Astrocyte of the cerebellum (primary cell): ENCODE measurements at regions not wholly inside any gene's neighbourhood (a gene's known extent, or its start where the extent isn't known, plus 50 kb on each side); places are given as distances from the start of the nearest gene placed in this dataset.
A peak's percentile ranks its signal among the peaks of the same experiment; 100 is the strongest.
"Not testable (repeated sequence)": the region's sequence is repeated elsewhere in the genome, so short reads cannot be mapped to it uniquely, and the experiment has no call there.

Source experiments
- DNase-seq: peaks from one replicate; pipeline ENCODE4 v3.0.0-alpha.2; 2011; ENCODE audit warnings: low read depth
- H3K4me3 ChIP-seq: 2 replicates; pipeline ENCODE4 v1.5.1; 2011; ENCODE audit warnings: mild to moderate bottlenecking, low read depth, low read length, moderate library complexity
- in situ Hi-C: cut with HindIII; loops from 2 replicates; pipeline ENCODE4 v1.10.0; 2017; ENCODE audit warnings: low sequenced_read_pairs
- TF ChIP-seq, protein P1 (sequence below): IDR thresholded peaks from 2 replicates; pipeline ENCODE4 v1.5.1; 2012; ENCODE audit warnings: low read length, low read depth, moderate library complexity, mild to moderate bottlenecking; ENCODE audit errors: missing control alignments

DNA sequence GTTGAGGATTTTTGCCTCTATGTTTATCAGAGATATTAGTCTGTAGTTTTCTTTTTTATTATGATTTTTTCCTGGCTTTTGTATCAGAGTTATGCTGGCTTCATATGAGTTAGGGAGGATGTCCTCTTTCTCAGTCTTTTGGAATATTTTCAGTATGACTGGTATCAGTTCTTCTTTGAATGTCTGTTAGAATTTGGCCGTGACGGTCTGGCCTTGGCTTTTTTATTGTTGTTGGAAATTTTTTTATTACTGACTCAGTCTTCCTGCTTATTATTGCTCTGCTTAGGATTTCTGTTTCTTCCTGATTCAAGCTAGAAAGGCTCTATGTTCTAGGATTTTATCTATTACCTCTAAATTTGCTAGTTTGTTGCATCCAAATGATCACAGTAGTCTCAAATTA is 421.9 kb downstream of the CDH10 start:
- H3K4me3 ChIP-seq = no peak overlapping the region
- peak; percentile 26 for DNase-seq
- TF ChIP-seq, protein P1, sequence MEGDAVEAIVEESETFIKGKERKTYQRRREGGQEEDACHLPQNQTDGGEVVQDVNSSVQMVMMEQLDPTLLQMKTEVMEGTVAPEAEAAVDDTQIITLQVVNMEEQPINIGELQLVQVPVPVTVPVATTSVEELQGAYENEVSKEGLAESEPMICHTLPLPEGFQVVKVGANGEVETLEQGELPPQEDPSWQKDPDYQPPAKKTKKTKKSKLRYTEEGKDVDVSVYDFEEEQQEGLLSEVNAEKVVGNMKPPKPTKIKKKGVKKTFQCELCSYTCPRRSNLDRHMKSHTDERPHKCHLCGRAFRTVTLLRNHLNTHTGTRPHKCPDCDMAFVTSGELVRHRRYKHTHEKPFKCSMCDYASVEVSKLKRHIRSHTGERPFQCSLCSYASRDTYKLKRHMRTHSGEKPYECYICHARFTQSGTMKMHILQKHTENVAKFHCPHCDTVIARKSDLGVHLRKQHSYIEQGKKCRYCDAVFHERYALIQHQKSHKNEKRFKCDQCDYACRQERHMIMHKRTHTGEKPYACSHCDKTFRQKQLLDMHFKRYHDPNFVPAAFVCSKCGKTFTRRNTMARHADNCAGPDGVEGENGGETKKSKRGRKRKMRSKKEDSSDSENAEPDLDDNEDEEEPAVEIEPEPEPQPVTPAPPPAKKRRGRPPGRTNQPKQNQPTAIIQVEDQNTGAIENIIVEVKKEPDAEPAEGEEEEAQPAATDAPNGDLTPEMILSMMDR = no peak
- in situ Hi-C loops = no loop called here

DNA sequence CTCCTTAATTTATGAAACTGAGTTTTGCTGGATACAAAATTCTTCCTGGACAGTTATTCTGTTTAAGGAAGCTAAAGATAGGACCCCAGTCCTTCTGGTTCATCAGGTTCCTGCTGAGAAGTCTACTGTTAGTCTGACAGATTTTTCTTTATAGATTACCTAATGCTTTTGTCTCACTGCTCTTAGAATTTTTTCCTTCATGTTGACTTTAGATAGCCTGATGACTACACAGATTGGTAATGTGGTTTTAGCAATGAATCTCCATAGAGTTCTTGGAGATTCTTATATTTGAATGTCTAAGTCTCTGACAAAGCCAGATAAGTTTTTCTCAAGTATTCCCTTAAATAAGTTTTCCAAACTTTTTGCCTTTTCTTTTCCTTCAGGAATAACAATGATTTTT is 419.7 kb downstream of the CDH10 start:
- no peak for DNase-seq

DNA sequence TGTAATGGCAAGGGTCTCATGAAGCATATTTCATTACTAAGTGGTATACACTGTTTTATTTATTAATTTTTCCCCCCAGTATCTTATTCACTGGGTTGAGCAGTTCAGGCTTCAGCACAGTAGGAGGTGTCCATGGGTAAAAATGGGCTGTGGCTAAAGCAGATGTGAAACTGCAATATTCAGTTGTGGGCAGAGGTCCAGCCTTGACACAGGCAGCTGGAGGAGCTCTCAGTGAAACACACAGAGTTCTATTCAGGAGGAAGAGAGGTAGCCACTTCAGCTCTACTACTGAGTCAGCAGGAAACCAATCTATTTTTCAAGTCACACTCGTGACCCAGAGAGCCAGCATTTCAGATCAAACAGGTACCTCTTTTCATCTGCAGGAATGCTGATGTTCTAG is 418.3 kb downstream of the CDH10 start:
- H3K4me3 ChIP-seq = no peak overlapping the region
- TF ChIP-seq, protein P1 = no peak
- DNase-seq = no peak
- in situ Hi-C loops = no loop called here

More for the DNA sequence above, 419.7 kb downstream of the CDH10 start:
- in situ Hi-C loops = no loop called here
- TF ChIP-seq, protein P1 = no peak
- no peak overlapping the region for H3K4me3 ChIP-seq

DNA sequence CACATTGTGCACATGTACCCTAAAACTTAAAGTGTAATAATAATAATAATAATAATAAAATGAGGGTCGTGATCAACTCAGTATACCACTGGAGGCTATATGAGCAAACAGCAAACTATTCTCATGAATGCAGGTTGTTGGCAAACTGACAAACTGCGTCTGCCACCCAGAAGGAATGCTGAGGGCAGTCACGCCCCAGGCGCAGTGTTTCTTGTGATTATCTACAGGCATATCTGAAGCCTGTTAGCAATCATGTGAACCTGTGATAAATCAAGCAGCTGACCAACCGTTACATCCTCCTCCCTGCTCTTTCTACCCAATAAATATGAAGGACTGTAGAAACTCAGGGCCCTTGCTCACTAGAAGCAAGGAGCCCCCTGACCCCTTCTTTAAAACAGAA is 416.9 kb downstream of the CDH10 start:
- H3K4me3 ChIP-seq, DNase-seq, in situ Hi-C loops: not testable (repeated sequence)

DNA sequence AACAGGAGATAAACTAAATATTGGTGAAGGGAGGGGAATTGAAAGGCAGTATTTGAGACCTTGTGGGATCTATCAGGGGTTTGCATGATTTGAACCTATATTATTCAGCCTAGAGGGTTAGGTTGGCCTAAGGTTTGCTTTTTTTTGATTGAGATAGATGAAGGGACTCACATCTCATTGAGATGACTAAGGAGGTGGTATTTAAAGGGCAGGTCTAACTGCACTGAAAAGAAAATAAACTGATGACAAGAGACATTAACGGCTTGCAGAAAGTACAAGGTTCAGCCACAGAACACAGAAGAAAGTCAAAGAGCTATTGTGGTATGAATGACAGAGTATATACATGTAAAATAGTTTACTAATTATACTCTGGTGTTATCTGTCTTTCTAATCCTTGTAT is 412.7 kb downstream of the CDH10 start:
- in situ Hi-C loops = no loop called here
- no peak overlapping the region for H3K4me3 ChIP-seq
- no peak for DNase-seq
- TF ChIP-seq, protein P1 = no peak

DNA sequence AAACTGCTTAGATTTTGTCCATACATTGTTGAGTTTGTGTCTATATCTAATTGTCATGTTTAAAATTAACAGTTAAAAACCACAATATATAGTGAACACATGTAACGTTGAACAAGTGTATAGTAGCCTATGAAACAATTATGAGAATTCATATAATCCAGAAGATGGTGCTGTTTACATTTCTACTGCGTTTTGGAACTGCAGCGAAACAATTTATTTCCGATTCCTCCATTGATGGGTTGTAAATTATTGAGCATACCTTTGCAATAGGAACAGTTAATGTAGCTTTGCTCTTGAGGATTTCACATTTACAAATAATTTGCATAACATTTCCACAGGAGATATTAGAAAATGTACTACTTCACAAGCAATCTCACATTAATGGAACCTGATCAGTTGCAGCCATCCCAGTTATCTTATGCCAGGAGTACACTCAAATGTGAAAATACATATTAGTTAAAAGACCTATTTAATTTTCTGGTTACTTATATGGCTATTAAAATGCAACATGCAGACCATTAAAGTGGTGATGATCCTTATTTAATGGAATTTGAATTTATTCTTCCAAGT is 411.8 kb downstream of the CDH10 start:
- TF ChIP-seq, protein P1 = no peak
- H3K4me3 ChIP-seq = no peak overlapping the region
- in situ Hi-C loops = no loop called here

DNA sequence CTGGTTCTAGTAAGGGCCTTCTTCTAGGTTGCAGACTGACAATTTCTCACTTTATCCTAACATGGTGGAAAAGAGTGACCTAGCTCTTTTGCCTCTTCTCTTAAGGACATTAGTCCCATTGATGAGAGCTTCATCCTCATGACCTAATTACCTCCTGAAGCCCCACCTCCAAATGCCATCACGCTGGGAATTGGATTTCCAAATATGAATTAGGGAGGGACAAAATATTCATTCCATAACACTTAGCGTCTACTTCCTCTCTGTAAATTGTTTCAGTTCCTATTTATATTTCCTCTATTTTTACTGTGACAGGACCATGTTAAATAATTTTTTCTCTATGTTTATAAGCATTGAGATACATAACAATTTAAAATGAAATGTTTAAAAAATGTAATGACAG is 408.8 kb downstream of the CDH10 start:
- H3K4me3 ChIP-seq = no peak overlapping the region
- DNase-seq = no peak
- in situ Hi-C loops = no loop called here
- TF ChIP-seq, protein P1 = no peak

More for the DNA sequence above, 411.8 kb downstream of the CDH10 start:
- no peak for DNase-seq
